GM12891 (cell line): ENCODE measurements at regions not wholly inside any gene's neighbourhood (a gene's known extent, or its start where the extent isn't known, plus 50 kb on each side); places are given as distances from the start of the nearest gene placed in this dataset.

Experiments used
- POLR2A ChIP-seq: IDR thresholded peaks from 2 replicates; pipeline ENCODE4 v1.6.1; 2011; ENCODE audit warnings: low read depth, low read length, control low read depth
- POLR2AphosphoS5 ChIP-seq: IDR thresholded peaks from 2 replicates; pipeline ENCODE4 v1.6.1; 2011; ENCODE audit warnings: low read depth, low read length, control low read depth
- TAF1 ChIP-seq: IDR thresholded peaks from 2 replicates; pipeline ENCODE4 v1.6.1; 2011; ENCODE audit warnings: low read depth, low read length, control low read depth

DNA sequence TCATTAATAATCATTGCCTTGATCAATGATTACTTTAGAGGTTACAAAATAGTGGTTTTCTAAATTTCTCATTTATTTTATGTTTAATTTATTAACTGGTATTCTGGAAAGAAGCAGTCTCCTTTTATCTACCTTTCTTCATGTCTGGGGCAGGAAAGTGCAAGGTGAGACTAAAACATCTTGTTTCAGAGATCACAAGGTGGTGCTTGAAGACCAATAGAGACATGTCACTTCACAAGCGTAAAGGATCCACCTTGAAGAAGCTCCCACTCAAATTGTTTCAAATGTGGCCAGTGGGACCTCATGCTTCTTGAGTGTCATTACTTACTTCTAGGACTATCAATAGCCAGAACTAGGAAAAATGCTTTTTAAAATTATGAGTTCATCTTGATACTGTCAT lies 1568.7 kb downstream of the RPA4 start:
- TF ChIP-seq POLR2A (no peak), POLR2AphosphoS5 (no peak), TAF1 (no peak)
